K562 (cell line): ENCODE measurements at regions not wholly inside any gene's neighbourhood (a gene's known extent, or its start where the extent isn't known, plus 50 kb on each side); places are given as distances from the start of the nearest gene placed in this dataset.

Experiments
- ATAC-seq: fragments of 200-7000 bp; cut with Tn5 transposase; 3 replicates; pipeline ENCODE4 v1.9.1; 2020; ENCODE audit warnings: moderate library complexity
- BruUV-seq: library from RNA; stranded (reverse); fragments of 400-500 nt; replicated peaks from 2 replicates; lab custom pipeline; 2021; lab: Mats Ljungman, UMichigan
- CTCF ChIA-PET: fragments of 300-600 bp; formaldehyde crosslinking; extraction: SDS; loops from one replicate; lab custom pipeline; 2021; ENCODE audit warnings: low intra/inter-chr PET ratio; lab: Yijun Ruan, JAX
- POLR2A ChIA-PET: fragments of 300-600, 350-650 bp; sonication (Branson Sonifier 250); formaldehyde crosslinking; extraction: SDS; loops from one replicate; lab custom pipeline; 2021; ENCODE audit warnings: antibody characterized with exemption, inconsistent platforms; lab: Yijun Ruan, JAX
- DNase-seq, 4 experiments: peaks; one replicate each; pipeline versions ENCODE4 v3.0.0 to v3.0.0-alpha.2; 2011 to 2018; ENCODE audit warnings: low spot score in 3 of 4, mixed read lengths in 3 of 4; ENCODE audit errors: extremely low read depth in 1 of 4
- FAIRE-seq: peaks from 2 replicates; lab custom pipeline; 2011; peaks lifted over from hg19 to GRCh38; lab: Jason Lieb, UNC
- H2AFZ ChIP-seq: 2 replicates; pipeline ENCODE4 v1.6.0; 2011; ENCODE audit warnings: low read depth, low read length, control low read depth, inconsistent platforms
- H3K27ac ChIP-seq: fragments of 200-600 bp; 3 replicates; pipeline ENCODE4 v1.8.0; 2011; ENCODE audit warnings: low read depth, mild to moderate bottlenecking, control low read depth, inconsistent platforms, low read length, moderate library complexity, mixed read lengths; ENCODE audit errors: extremely low read depth
- H3K27me3 ChIP-seq, 2 experiments: fragments of 300-600 bp in 1 of 2; 2 replicates in 1 of 2; 3 replicates in 1 of 2; pipeline versions ENCODE4 v1.6.0 to v1.8.0; 2011; ENCODE audit warnings: inconsistent platforms in 2 of 2, low read length in 2 of 2, mild to moderate bottlenecking in 1 of 2, mixed read lengths in 1 of 2, moderate library complexity in 1 of 2; ENCODE audit not compliant: control insufficient read depth in 2 of 2, insufficient read depth in 2 of 2
- H3K36me3 ChIP-seq: fragments of 300-600 bp; 3 replicates; pipeline ENCODE4 v1.8.0; 2011; ENCODE audit warnings: mild to moderate bottlenecking, low read length, inconsistent platforms; ENCODE audit not compliant: control insufficient read depth, insufficient read depth
- H3K4me1 ChIP-seq, 2 experiments: fragments of 200-600 bp in 1 of 2; replicated peaks in 1 of 2; 2 replicates in 1 of 2; 3 replicates in 1 of 2; pipeline versions ENCODE4 v1.5.1 to v1.8.0; 2011; ENCODE audit warnings: inconsistent platforms in 2 of 2, low read length in 2 of 2, mild to moderate bottlenecking in 1 of 2, mixed read lengths in 1 of 2, moderate library complexity in 1 of 2; ENCODE audit not compliant: control insufficient read depth in 2 of 2, insufficient read depth in 2 of 2
- H3K4me2 ChIP-seq: 2 replicates; pipeline ENCODE4 v1.6.1; 2011; ENCODE audit warnings: low read length, control low read depth, inconsistent platforms, mixed read lengths; ENCODE audit not compliant: insufficient read depth
- H3K4me3 ChIP-seq: fragments of 200-600 bp; sonication (generic), shearing (Covaris generic); 2 replicates; pipeline ENCODE4 v1.5.1; 2016; ENCODE audit warnings: control low read depth, inconsistent platforms
- H3K79me2 ChIP-seq: fragments of 200-600 bp; 3 replicates; pipeline ENCODE4 v1.8.0; 2011; ENCODE audit warnings: low read length, inconsistent platforms; ENCODE audit not compliant: control insufficient read depth, insufficient read depth
- H3K9ac ChIP-seq, 2 experiments: 2 replicates each; pipeline versions ENCODE4 v1.6.0 to v1.6.1; 2011; ENCODE audit warnings: low read depth in 2 of 2, low read length in 2 of 2, control low read depth in 1 of 2, inconsistent platforms in 1 of 2, mild to moderate bottlenecking in 1 of 2, mixed read lengths in 1 of 2; ENCODE audit not compliant: insufficient read depth in 1 of 2
- H3K9me1 ChIP-seq: one replicate; pipeline ENCODE4 v1.6.0; 2011; ENCODE audit warnings: inconsistent platforms, mild to moderate bottlenecking, low read length, moderate library complexity; ENCODE audit not compliant: control insufficient read depth, insufficient read depth
- H3K9me3 ChIP-seq: replicated peaks from 2 replicates; pipeline ENCODE4 v1.5.1; 2011; ENCODE audit warnings: low read depth, low read length, inconsistent platforms; ENCODE audit not compliant: control insufficient read depth, insufficient read depth
- H4K20me1 ChIP-seq: replicated peaks from 2 replicates; pipeline ENCODE4 v1.6.1; 2011; ENCODE audit warnings: low read length, inconsistent platforms, mixed read lengths; ENCODE audit not compliant: control insufficient read depth, insufficient read depth
- ASH1L ChIP-seq: fragments of 450-650 bp; IDR thresholded peaks from 2 replicates; pipeline ENCODE4 v1.6.1; 2018; ENCODE audit warnings: borderline replicate concordance, mild to moderate bottlenecking, low read depth; ENCODE audit not compliant: partially characterized antibody
- ATF3 ChIP-seq, 2 experiments: fragments of 450-650 bp in 1 of 2; sonication (generic) in 1 of 2; formaldehyde crosslinking in 1 of 2; IDR thresholded peaks in 1 of 2; conservative IDR thresholded peaks in 1 of 2; 2 replicates each; pipeline versions ENCODE4 v1.6.1 to v1.8.1; 2016 to 2023; ENCODE audit warnings: mild to moderate bottlenecking in 2 of 2, moderate library complexity in 2 of 2, inconsistent platforms in 1 of 2, missing genetic modification reagents in 1 of 2
- CBX8 ChIP-seq: fragments of 200-600 bp; sonication (generic); IDR thresholded peaks from 2 replicates; pipeline ENCODE4 v1.6.1; 2012; ENCODE audit warnings: borderline replicate concordance, mixed run types, low read depth, mild to moderate bottlenecking, moderate library complexity, mixed read lengths, low read length, control low read depth, inconsistent platforms; ENCODE audit not compliant: poor library complexity, severe bottlenecking; ENCODE audit errors: extremely low read depth
- CLOCK ChIP-seq: fragments of 250-450 bp; sonication (Bioruptor Pico); IDR thresholded peaks from 2 replicates; pipeline ENCODE4 v1.4.0; 2020; ENCODE audit warnings: mild to moderate bottlenecking, moderate library complexity, borderline replicate concordance
- CREM ChIP-seq: IDR thresholded peaks from 2 replicates; pipeline ENCODE4 v1.6.1; 2014; ENCODE audit warnings: antibody characterized with exemption, low read depth
- POLR2G ChIP-seq: fragments of 200-400 bp; formaldehyde crosslinking; IDR thresholded peaks from 2 replicates; pipeline ENCODE4 v1.6.1; 2017; ENCODE audit warnings: low read depth, mild to moderate bottlenecking, antibody characterized with exemption, low read length, moderate library complexity
- PRPF4 ChIP-seq: fragments of 200-400 bp; formaldehyde crosslinking; IDR thresholded peaks from one replicate; pipeline ENCODE4 v1.6.1; 2017; ENCODE audit warnings: low read length, low read depth, mild to moderate bottlenecking; ENCODE audit not compliant: insufficient read depth, poor library complexity, severe bottlenecking
- PTBP1 ChIP-seq: fragments of 200-400 bp; formaldehyde crosslinking; IDR thresholded peaks from 2 replicates; pipeline ENCODE4 v1.6.1; 2017; ENCODE audit warnings: low read depth, low read length
- ZNF165 ChIP-seq: fragments of 250-450 bp; sonication (Bioruptor Pico); IDR thresholded peaks from 2 replicates; pipeline ENCODE4 v1.4.0; 2020; ENCODE audit warnings: borderline replicate concordance
- WGBS: fragments of 100-300 bp; shearing (Covaris generic); methylation state at CpG from one replicate; pipeline ENCODE4 v1.1.6; 2016; ENCODE audit warnings: low coverage, mixed read lengths; ENCODE audit not compliant: insufficient coverage; ENCODE audit errors: missing lambda C conversion rate; 5-methylcytosine and 5-hydroxymethylcytosine counted together
- in situ Hi-C: fragments of 300-500 bp; cut with MboI; formaldehyde crosslinking; loops from 4 replicates; pipeline ENCODE4 v1.15.0; 2018; ENCODE audit warnings: inconsistent platforms, mixed read lengths
- intact Hi-C: fragments of 100-400 bp; cut with micrococcal nuclease; formaldehyde crosslinking; loops from 2 replicates; pipeline ENCODE4 v1.14.2; 2022

- TF ChIP-seq ASH1L = no peak
- no peak for TF ChIP-seq CREM
- TF ChIP-seq PTBP1 = no peak
- no peak for TF ChIP-seq ZNF165 (CRISPR knock-in tag)
- TF ChIP-seq CLOCK (CRISPR knock-in tag) = no peak
- TF ChIP-seq CBX8 = no peak
- TF ChIP-seq POLR2G = no peak
- TF ChIP-seq ATF3 (IDR thresholded peaks at IDR 0.05) = no peak
- TF ChIP-seq ATF3 (CRISPR knock-in tag; conservative IDR thresholded peaks at IDR 0.05) = no peak
- no peak for TF ChIP-seq PRPF4
- TF ChIP-seq, all 486 proteins: peak for 0
- POLR2A ChIA-PET = no interaction called here
- CTCF ChIA-PET = no interaction called here
- in situ Hi-C loops (no loop called here), intact Hi-C loops (no loop called here)
- H3K27me3 ChIP-seq = no peaks in the 10 kb centered on the region
- no peak overlapping the region for H3K27ac ChIP-seq
- FAIRE-seq = no peak
- H3K4me3 ChIP-seq = no peak overlapping the region
- H3K4me2 ChIP-seq = no peak overlapping the region
- no peak for DNase-seq
- H3K4me1 ChIP-seq = no peaks in the 10 kb centered on the region
- ATAC-seq = no peak
- no peaks in the 10 kb centered on the region for H3K9me3 ChIP-seq
- H3K9ac ChIP-seq = no peak overlapping the region
- no peaks in the 10 kb centered on the region for H3K79me2 ChIP-seq
- 0% methylated on average over 1 of the region's 1 CpG for WGBS
- BruUV-seq = no TSS peak
- H3K36me3 ChIP-seq = no peaks in the 10 kb centered on the region
- no peaks in the 10 kb centered on the region for H3K9me1 ChIP-seq
- no peak overlapping the region for H2AFZ ChIP-seq
- H4K20me1 ChIP-seq = no peaks in the 10 kb centered on the region
These were observed 118.9 kb upstream of the NMUR2 start for GRCh38 chr5:152523964-152524363.
